HG03457 (cell line): ENCODE measurements at regions not wholly inside any gene's neighbourhood (a gene's known extent, or its start where the extent isn't known, plus 50 kb on each side); places are given as distances from the start of the nearest gene placed in this dataset.

Experiments
- ATAC-seq: cut with Tn5 transposase; IDR thresholded peaks from one replicate; pipeline ENCODE4 v1.9.1; 2021; ENCODE audit warnings: moderate number of reproducible peaks; ENCODE audit not compliant: unreplicated experiment

GRCh38 chr18:30562231-30562630, 480.3 kb downstream of the DSC3 start:
- ATAC-seq: no peak

GRCh38 chr18:30556112-30556511, 486.4 kb downstream of the DSC3 start:
- ATAC-seq: no peak

DNA sequence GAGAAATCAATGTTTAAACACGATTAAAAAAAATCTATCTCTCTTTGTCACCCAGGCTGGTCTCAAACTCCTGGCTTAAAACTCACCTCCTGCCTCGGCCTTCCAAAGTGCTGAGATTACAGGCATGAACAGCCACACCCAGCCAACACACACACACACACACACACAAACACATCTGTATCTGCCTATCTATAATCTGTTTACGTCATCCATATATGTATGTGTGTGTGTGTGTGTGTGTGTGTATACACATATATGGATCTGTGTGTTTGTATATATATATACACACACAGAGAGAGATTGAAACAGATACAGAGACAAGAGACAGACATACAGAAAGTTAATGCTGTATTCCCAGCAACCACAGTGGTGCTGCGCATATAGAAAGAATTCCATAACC, 497.1 kb downstream of the DSC3 start:
- no peak for ATAC-seq

GRCh38 chr18:30544141-30544540, 498.4 kb downstream of the DSC3 start:
- no peak for ATAC-seq

- no peak for ATAC-seq
These were observed 508.8 kb downstream of the DSC3 start for GRCh38 chr18:30533716-30534115.

- ATAC-seq: no peak
These were observed 514.6 kb downstream of the DSC3 start for GRCh38 chr18:30527917-30528316.

- ATAC-seq: no peak
These were observed 515.3 kb downstream of the DSC3 start for GRCh38 chr18:30527226-30527625.

- no peak for ATAC-seq
These were observed 520.1 kb downstream of the DSC3 start for GRCh38 chr18:30522288-30522929.

- ATAC-seq: no peak
These were observed 528.5 kb downstream of the DSC3 start for GRCh38 chr18:30514059-30514458.

DNA sequence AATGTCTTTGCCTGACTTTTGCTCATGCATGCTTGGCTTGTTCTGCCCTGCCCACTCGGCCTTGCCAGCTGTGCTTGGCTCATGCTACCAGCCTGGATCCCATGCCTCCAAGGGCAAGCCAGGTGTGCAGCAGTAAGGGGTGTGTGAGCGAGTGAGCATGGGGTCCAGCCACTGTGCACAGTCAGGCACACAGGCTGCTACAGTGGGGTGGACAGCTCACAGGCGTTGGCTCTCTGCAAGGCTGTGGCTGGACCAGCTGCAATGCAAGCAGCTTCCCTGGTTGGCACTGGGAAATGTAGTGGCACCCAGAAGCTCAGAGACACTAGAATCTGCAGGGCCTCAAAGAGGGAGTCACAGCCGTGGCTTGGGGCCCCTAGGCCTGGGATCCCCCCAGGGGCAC, 529.7 kb downstream of the DSC3 start:
- no peak for ATAC-seq

GRCh38 chr18:30510882-30511281, 531.7 kb downstream of the DSC3 start:
- no peak for ATAC-seq

DNA sequence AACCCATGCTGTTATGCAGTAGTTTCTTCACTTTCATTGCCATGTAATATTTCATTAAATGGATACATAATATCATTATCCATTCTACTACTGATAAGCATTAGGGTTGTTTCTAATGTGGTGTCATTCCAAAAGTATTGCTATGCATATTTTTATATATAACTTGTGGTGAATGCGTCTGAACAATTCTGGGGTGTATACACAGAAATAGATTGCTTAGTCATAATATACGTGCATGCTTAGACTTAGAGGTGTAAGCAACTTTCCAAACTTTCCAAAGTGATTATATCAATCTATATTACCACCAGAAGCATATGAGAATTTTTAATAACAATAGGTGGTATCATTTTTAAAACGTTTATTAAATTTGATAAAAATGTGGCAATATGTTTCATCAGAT, 540.9 kb downstream of the DSC3 start:
- no peak for ATAC-seq

DNA sequence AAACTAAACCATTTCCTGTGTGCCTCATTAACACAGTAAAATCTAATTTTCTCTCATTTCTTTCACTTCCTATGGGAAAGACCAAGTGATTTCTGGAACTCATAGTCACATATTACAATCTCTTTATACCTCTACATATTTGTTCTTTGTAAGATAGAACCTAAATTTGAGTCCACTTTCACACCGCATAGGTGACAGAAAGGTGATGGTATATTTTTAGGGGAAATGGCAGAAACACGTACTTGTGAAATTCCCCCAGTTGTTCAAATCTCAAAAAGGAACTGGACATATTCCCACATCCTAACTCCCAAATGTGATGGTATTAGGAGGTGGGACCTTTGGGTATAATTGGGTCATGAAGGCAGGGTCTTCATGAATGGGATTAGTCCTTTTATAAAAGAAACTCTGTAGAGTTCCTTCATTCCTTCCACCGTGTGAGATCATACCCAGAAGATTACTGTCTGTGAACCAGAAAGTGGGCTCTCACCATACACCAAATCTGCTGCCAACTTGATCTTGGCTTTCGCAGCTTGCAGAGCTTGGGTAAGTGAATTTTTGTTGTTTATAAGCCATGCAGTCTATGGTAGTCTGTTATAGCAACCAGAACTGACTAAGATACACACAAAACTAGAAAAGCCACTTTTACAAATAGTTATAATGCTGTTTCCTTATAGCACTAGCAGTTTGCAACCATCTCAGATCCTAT, 542.1 kb downstream of the DSC3 start:
- no peak for ATAC-seq

DNA sequence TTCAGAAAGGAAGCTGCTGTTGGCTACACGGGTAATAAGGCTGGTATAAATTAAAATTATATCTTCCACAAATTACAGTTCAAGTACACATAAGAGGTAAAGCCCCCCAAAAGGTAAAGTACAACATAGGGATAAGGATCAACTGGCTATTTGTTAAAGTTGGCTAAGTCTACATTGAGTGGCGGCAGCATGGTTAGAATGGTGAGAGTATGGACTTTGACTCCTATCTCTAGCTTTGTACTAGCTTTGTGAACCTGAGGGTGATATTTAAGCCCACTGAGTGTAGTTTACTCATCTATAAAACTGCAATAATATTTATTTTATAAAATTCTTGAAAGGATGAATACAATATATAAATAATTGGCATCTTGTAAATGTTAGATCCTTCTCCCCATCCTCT, 542.8 kb downstream of the DSC3 start:
- ATAC-seq: no peak

- ATAC-seq: no peak
These were observed 549.9 kb downstream of the DSC3 start for GRCh38 chr18:30492552-30493129.

DNA sequence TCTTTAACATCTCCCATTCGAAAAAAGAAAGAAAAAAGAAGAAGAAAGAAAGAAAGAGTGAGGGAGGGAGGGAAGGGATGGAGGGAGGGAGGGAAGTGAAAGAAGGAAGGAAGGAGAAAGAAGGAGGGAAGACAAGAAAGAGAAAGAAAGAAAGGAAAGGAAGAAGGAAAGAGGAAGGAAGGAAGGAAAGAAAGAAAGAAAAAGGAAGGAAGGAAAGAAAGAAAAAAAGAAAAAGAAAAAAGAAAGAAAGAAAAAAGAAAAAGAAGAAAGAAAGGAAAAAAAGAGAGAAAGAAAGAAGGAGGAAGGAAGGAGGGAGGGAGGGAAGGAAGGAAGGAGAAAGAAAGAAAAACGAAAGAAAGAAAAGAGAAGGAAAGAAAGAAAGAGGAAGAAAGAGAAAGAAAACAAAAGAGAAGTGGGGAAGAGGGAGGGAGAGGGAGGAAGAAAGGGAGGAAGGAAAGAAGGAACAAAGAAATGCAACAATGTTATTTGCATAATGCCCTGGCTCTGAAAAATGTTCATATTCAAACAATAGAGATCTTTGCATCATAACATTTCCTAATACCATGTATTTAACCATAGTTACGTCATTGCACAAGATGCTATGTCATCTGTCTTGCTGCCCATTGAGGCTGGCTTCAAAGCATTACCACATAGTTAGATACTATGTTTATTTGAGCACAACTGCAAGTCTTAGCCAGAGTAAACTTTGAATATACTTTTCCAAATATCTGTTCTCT, 550.6 kb downstream of the DSC3 start:
- ATAC-seq: no peak

- no peak for ATAC-seq
These were observed 552.5 kb downstream of the DSC3 start for GRCh38 chr18:30489890-30490643.

GRCh38 chr18:30487962-30488361, 554.6 kb downstream of the DSC3 start:
- ATAC-seq: no peak

GRCh38 chr18:30486856-30487255, 555.7 kb downstream of the DSC3 start:
- ATAC-seq: no peak

- no peak for ATAC-seq
These were observed 557.5 kb downstream of the DSC3 start for GRCh38 chr18:30485078-30485477.

- no peak for ATAC-seq
These were observed 560.7 kb downstream of the DSC3 start for GRCh38 chr18:30481871-30482270.
